PFSK-1 (cell line): ENCODE measurements at regions not wholly inside any gene's neighbourhood (a gene's known extent, or its start where the extent isn't known, plus 50 kb on each side); places are given as distances from the start of the nearest gene placed in this dataset.

Experiments used
- FOXP2 ChIP-seq: optimal IDR thresholded peaks from 2 replicates; pipeline ENCODE3; 2011; ENCODE audit warnings: borderline replicate concordance, control low read depth, inconsistent platforms; ENCODE audit not compliant: insufficient read depth; ENCODE audit errors: extremely low read length, extremely low read depth
- POLR2AphosphoS5 ChIP-seq: IDR thresholded peaks from 2 replicates; pipeline ENCODE4 v1.6.1; 2012; ENCODE audit warnings: low read depth, mild to moderate bottlenecking, control low read depth, low read length, moderate library complexity
- REST ChIP-seq, 2 experiments: IDR thresholded peaks; 2 replicates each; pipeline versions ENCODE4 v1.6.1 to v1.8.0; 2011 to 2012; ENCODE audit warnings: low read depth in 2 of 2, low read length in 2 of 2, control low read depth in 1 of 2, inconsistent platforms in 1 of 2, mild to moderate bottlenecking in 1 of 2, moderate library complexity in 1 of 2; ENCODE audit not compliant: insufficient read depth in 1 of 2
- SIN3A ChIP-seq: IDR thresholded peaks from 2 replicates; pipeline ENCODE4 v1.6.1; 2012; ENCODE audit warnings: mild to moderate bottlenecking, low read length, moderate library complexity, borderline replicate concordance; ENCODE audit not compliant: insufficient read depth
- TAF1 ChIP-seq: IDR thresholded peaks from 2 replicates; pipeline ENCODE4 v1.6.1; 2012; ENCODE audit warnings: low read length, control low read depth, borderline replicate concordance; ENCODE audit not compliant: insufficient read depth

GRCh38 chr13:106795847-106796246, 227.9 kb upstream of the ARGLU1 start:
- TF ChIP-seq TAF1 (no peak), POLR2AphosphoS5 (no peak), REST (IDR thresholded peaks at IDR 0.05; ENCODE audit: insufficient read depth in 1 of 2, low read depth in 2 of 2, low read length in 2 of 2) (no peak), FOXP2 (no peak), SIN3A (no peak)

- TF ChIP-seq SIN3A (no peak), REST (IDR thresholded peaks at IDR 0.05; ENCODE audit: insufficient read depth in 1 of 2, low read depth in 2 of 2, low read length in 2 of 2) (no peak), POLR2AphosphoS5 (no peak), TAF1 (no peak), FOXP2 (no peak)
Measured at GRCh38 chr13:106794117-106794516, 226.2 kb upstream of the ARGLU1 start.

GRCh38 chr13:106789911-106790310, 222.0 kb upstream of the ARGLU1 start:
- TF ChIP-seq TAF1 (no peak), SIN3A (no peak), FOXP2 (no peak), POLR2AphosphoS5 (no peak), REST (IDR thresholded peaks at IDR 0.05; ENCODE audit: insufficient read depth in 1 of 2, low read depth in 2 of 2, low read length in 2 of 2) (no peak)

GRCh38 chr13:106786006-106786563, 218.1 kb upstream of the ARGLU1 start:
- TF ChIP-seq TAF1 (no peak), POLR2AphosphoS5 (no peak), FOXP2 (no peak), SIN3A (no peak), REST (IDR thresholded peaks at IDR 0.05; ENCODE audit: insufficient read depth in 1 of 2, low read depth in 2 of 2, low read length in 2 of 2) (no peak)
